ENCODE measurements at regions not wholly inside any gene's neighbourhood (a gene's known extent, or its start where the extent isn't known, plus 50 kb on each side); places are given as distances from the start of the nearest gene placed in this dataset.

DNA sequence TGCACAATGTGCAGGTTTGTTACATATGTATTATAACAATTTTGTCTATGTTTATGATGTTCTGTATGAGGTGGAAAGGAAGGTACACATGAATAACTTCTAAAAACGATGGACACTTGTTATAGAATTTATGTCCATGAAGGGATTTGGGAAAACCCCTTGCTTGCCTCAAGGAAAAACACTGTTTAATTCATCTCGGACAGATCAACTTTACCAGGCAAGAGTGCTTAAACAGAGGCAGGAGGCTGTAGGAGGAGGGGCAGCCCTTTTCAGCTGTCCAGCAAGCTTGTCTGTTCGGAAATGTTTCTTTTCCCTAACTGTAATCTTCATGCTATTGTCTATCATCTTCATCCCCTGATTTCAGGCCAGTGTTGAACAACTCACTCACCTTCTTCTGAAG, 200.9 kb downstream of the CDC14C start:
- no TSS peak for BruUV-seq (replicated peaks)
- no CpG with 5 or more reads among the region's 3 CpGs for WGBS, 2 experiments (ENCODE audit: extremely low coverage in 2 of 2, insufficient read length in 1 of 2)
- CTCF ChIA-PET, result no interaction called here

More for the DNA sequence above, 200.9 kb downstream of the CDC14C start:
- Histone ChIP-seq H3K23ac (ENCODE audit: low read depth, low read length) (no peak overlapping the region), H4K91ac (ENCODE audit: insufficient read depth, low read depth, low read length) (no peak overlapping the region), H3K4ac (ENCODE audit: low read depth, low read length) (no peak overlapping the region), H3K14ac (replicated peaks; ENCODE audit: low read depth, low read length) (no peak overlapping the region), H3K9me1 (ENCODE audit: insufficient read depth, low read length) (no peaks in the 10 kb centered on the region), H3K27me3 (ENCODE audit: control insufficient read depth, insufficient read depth, low read length) (no peaks in the 10 kb centered on the region), H4K20me1 (ENCODE audit: insufficient read depth, low read length) (no peaks in the 10 kb centered on the region), H2BK5ac (ENCODE audit: low read depth, low read length, poor library complexity, severe bottlenecking) (no peak overlapping the region), H2AK5ac (ENCODE audit: low read depth, low read length) (no peak overlapping the region), H3K9me3 (ENCODE audit: control insufficient read depth, insufficient read depth, low read length) (peaks cover 8% of the 10 kb centered on the region), H3K79me1 (ENCODE audit: low read depth in 1 of 2, low read length in 2 of 2) (no peaks in the 10 kb centered on the region), H3K27ac (ENCODE audit: insufficient read depth, low read length) (no peak overlapping the region), H3K9ac (ENCODE audit: low read depth, low read length) (no peak overlapping the region), H3K36me3 (ENCODE audit: control insufficient read depth, insufficient read depth, low read length) (no peaks in the 10 kb centered on the region), H3K4me2 (ENCODE audit: low read depth, low read length) (no peak overlapping the region), H4K5ac (ENCODE audit: low read depth, low read length) (no peak overlapping the region), H2AK9ac (replicated peaks; ENCODE audit: low read depth, low read length, poor library complexity) (no peak overlapping the region), H2AFZ (replicated peaks; ENCODE audit: low read length, poor library complexity) (no peak overlapping the region), H3K56ac (ENCODE audit: extremely low read depth, insufficient read depth, low read length) (no peak overlapping the region), H2BK15ac (ENCODE audit: low read depth, low read length) (no peak overlapping the region), H4K8ac (ENCODE audit: low read depth in 2 of 2, low read length in 2 of 2) (no peak overlapping the region), H2BK120ac (ENCODE audit: low read depth, low read length) (no peak overlapping the region), H2BK20ac (ENCODE audit: low read depth, low read length) (no peak overlapping the region), H3K18ac (ENCODE audit: low read depth, low read length) (no peak overlapping the region), H3K4me1 (ENCODE audit: control insufficient read depth, insufficient read depth, low read length) (no peaks in the 10 kb centered on the region), H3K4me3 (ENCODE audit: insufficient read depth, low read depth, low read length) (no peak overlapping the region)
- TF ChIP-seq RAD21 (IDR thresholded peaks at IDR 0.05; ENCODE audit: low read length), result no peak
- TF ChIP-seq MAFK (IDR thresholded peaks at IDR 0.05; ENCODE audit: low read depth, low read length), result no peak
- no peak for TF ChIP-seq MAZ (IDR thresholded peaks at IDR 0.05; ENCODE audit: borderline replicate concordance, low read depth, low read length)
- TF ChIP-seq, protein P1, sequence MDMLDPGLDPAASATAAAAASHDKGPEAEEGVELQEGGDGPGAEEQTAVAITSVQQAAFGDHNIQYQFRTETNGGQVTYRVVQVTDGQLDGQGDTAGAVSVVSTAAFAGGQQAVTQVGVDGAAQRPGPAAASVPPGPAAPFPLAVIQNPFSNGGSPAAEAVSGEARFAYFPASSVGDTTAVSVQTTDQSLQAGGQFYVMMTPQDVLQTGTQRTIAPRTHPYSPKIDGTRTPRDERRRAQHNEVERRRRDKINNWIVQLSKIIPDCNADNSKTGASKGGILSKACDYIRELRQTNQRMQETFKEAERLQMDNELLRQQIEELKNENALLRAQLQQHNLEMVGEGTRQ (IDR thresholded peaks at IDR 0.05; ENCODE audit: low read depth, low read length), result no peak
- TF ChIP-seq POLR2A (IDR thresholded peaks at IDR 0.05; ENCODE audit: low read depth, low read length), result no peak
- in situ Hi-C loops (cut with MboI; ENCODE audit: low sequenced_read_pairs) (no loop called here), dilution Hi-C loops (cut with HindIII; ENCODE audit: low sequenced_read_pairs, unreplicated experiment) (no loop called here), intact Hi-C loops (cut with micrococcal nuclease) (no loop called here)
- DNase-seq (no peak), ATAC-seq (ENCODE audit: low read depth) (no peak)
- POLR2A ChIA-PET (ENCODE audit: unreplicated experiment), result no interaction called here

Data from IMR-90 (cell line).